ENCODE measurements at regions not wholly inside any gene's neighbourhood (a gene's known extent, or its start where the extent isn't known, plus 50 kb on each side); places are given as distances from the start of the nearest gene placed in this dataset.
"Not testable (repeated sequence)": the region's sequence is repeated elsewhere in the genome, so short reads cannot be mapped to it uniquely, and the experiment has no call there.

GRCh38 chr5:174937201-174938123 is 213.1 kb downstream of the MSX2 start:
- no peak for TF ChIP-seq POLR2A (IDR thresholded peaks at IDR 0.05)
- Histone ChIP-seq H3K9me3 (no peaks in the 10 kb centered on the region), H3K27ac (no peak overlapping the region), H3K4me3 (no peak overlapping the region), H3K4me1 (no peaks in the 10 kb centered on the region), H3K36me3 (no peaks in the 10 kb centered on the region), H3K27me3 (no peaks in the 10 kb centered on the region)
- intact Hi-C loops (cut with DNase I), result loop anchor here (10.0 kb wide), 1 partner anchor 513 kb away; no protein-coding TSS in a partner anchor
- DNase-seq (ENCODE audit: extremely low spot score in 2 of 2), result no peak

- H3K4me1 ChIP-seq, result no peaks in the 10 kb centered on the region
- no peak overlapping the region for H3K27ac ChIP-seq
- intact Hi-C loops (cut with DNase I), result loop anchor here (10.0 kb wide), 1 partner anchor 511 kb away; no protein-coding TSS in a partner anchor
- TF ChIP-seq POLR2A (IDR thresholded peaks at IDR 0.05), result no peak
- peak; percentile 20 to 82 (median 63) for TF ChIP-seq CTCF (IDR thresholded peaks at IDR 0.05)
- no peak overlapping the region for H3K4me3 ChIP-seq
- H3K27me3 ChIP-seq, result no peaks in the 10 kb centered on the region
- H3K36me3 ChIP-seq, result no peaks in the 10 kb centered on the region
- no peak for DNase-seq (ENCODE audit: extremely low spot score in 2 of 2)
- no peaks in the 10 kb centered on the region for H3K9me3 ChIP-seq
Observed at GRCh38 chr5:174935854-174936474, 211.6 kb downstream of the MSX2 start.

GRCh38 chr5:174931033-174931432 is 206.7 kb downstream of the MSX2 start:
- H3K36me3 ChIP-seq; DNase-seq (ENCODE audit: extremely low spot score in 2 of 2); H3K9me3 ChIP-seq; H3K27ac ChIP-seq; H3K4me3 ChIP-seq; H3K27me3 ChIP-seq; H3K4me1 ChIP-seq: not testable (repeated sequence)
- intact Hi-C loops (cut with DNase I), result loop anchor here (10.0 kb wide), 1 partner anchor 506 kb away; no protein-coding TSS in a partner anchor

DNA sequence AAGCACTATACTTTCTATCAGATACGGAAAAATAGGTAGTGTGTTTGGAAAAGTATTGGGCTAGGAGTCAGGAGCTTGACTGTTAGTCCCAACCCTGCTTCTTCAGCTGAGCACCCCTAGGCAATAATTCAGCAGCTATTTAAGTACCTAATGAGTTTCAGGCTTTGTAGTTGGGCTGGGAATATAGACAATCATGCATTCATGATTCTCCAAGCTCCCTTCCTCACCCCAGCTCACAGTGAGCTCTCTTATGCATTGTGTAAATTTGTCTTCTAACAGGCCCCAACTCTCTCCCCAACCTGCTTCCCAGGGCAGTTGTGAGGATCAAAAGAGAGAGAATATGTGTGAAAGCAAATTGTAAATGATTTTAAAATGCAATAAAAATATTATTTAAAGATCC is 201.2 kb downstream of the MSX2 start:
- Histone ChIP-seq H3K4me1 (no peaks in the 10 kb centered on the region), H3K27me3 (no peaks in the 10 kb centered on the region), H3K27ac (no peak overlapping the region), H3K9me3 (no peaks in the 10 kb centered on the region), H3K4me3 (no peak overlapping the region), H3K36me3 (no peaks in the 10 kb centered on the region)
- no peak for DNase-seq (ENCODE audit: extremely low spot score in 2 of 2)
- TF ChIP-seq CTCF (IDR thresholded peaks at IDR 0.05) (no peak), POLR2A (IDR thresholded peaks at IDR 0.05) (no peak), POLR2AphosphoS5 (IDR thresholded peaks at IDR 0.05; ENCODE audit: insufficient read depth in 1 of 2, low read depth in 1 of 2) (no peak)
- intact Hi-C loops (cut with DNase I), result no loop called here

DNA sequence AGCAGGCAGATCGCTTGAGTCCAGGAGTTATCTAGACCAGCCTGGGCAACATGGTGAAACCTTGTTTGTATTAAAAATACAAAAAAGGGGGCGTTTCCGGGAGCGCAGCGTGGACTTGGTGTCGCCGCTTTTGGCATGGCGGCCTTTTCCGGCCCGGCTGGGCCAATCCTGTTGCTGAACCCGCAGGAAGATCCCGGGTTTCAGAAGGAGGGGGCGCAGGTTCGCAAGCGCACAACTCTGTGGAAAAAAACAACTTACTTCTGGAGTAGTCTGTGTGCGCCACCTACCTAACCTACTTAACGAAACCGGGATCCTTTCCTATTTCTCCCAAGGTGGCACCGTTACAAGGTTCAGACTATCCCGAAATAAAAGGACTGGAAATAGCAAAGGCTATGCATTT is 198.6 kb downstream of the MSX2 start:
- Histone ChIP-seq H3K4me1 (no peaks in the 10 kb centered on the region), H3K4me3 (no peak overlapping the region), H3K27ac (no peak overlapping the region), H3K36me3 (no peaks in the 10 kb centered on the region), H3K27me3 (no peaks in the 10 kb centered on the region), H3K9me3 (no peaks in the 10 kb centered on the region)
- DNase-seq (ENCODE audit: extremely low spot score in 2 of 2), result no peak
- intact Hi-C loops (cut with DNase I), result no loop called here
- TF ChIP-seq CTCF (IDR thresholded peaks at IDR 0.05) (no peak), POLR2A (IDR thresholded peaks at IDR 0.05) (no peak), POLR2AphosphoS5 (IDR thresholded peaks at IDR 0.05; ENCODE audit: insufficient read depth in 1 of 2, low read depth in 1 of 2) (no peak)
